ENCODE measurements at regions not wholly inside any gene's neighbourhood (a gene's known extent, or its start where the extent isn't known, plus 50 kb on each side); places are given as distances from the start of the nearest gene placed in this dataset.

GRCh38 chr3:159624616-159625015 is 364.0 kb upstream of the IL12A start:
- TF ChIP-seq EZH2 (IDR thresholded peaks at IDR 0.05) (no peak), POLR2AphosphoS5 (IDR thresholded peaks at IDR 0.05; ENCODE audit: borderline replicate concordance, low read depth, low read length) (no peak), FOXP2 (optimal IDR thresholded peaks at IDR 0.05; ENCODE audit: control extremely low read depth, extremely low read length, insufficient read depth) (no peak)

All from SK-N-MC (cell line).